ENCODE measurements at regions not wholly inside any gene's neighbourhood (a gene's known extent, or its start where the extent isn't known, plus 50 kb on each side); places are given as distances from the start of the nearest gene placed in this dataset.

DNA sequence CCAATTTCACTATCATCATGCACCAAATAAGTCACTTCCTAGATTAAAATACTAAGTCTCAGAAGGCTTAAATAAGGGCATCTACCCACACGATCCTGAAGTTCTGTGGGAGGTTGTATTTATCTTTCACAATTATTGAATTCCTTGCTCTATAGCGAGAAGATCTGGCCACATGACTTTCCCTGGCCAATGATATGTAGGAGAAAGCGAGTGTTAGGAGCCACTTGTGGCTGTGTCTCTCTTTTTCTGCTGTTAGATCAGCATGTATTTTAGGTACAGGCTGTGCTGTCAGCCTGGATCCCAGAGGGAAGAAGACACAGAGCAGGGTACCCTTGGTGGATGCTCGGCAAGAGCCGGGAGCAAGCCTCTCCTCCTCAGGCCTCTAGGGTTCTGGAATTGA is 131.3 kb upstream of the DPP6 start (continued):
- TF ChIP-seq, protein P1, sequence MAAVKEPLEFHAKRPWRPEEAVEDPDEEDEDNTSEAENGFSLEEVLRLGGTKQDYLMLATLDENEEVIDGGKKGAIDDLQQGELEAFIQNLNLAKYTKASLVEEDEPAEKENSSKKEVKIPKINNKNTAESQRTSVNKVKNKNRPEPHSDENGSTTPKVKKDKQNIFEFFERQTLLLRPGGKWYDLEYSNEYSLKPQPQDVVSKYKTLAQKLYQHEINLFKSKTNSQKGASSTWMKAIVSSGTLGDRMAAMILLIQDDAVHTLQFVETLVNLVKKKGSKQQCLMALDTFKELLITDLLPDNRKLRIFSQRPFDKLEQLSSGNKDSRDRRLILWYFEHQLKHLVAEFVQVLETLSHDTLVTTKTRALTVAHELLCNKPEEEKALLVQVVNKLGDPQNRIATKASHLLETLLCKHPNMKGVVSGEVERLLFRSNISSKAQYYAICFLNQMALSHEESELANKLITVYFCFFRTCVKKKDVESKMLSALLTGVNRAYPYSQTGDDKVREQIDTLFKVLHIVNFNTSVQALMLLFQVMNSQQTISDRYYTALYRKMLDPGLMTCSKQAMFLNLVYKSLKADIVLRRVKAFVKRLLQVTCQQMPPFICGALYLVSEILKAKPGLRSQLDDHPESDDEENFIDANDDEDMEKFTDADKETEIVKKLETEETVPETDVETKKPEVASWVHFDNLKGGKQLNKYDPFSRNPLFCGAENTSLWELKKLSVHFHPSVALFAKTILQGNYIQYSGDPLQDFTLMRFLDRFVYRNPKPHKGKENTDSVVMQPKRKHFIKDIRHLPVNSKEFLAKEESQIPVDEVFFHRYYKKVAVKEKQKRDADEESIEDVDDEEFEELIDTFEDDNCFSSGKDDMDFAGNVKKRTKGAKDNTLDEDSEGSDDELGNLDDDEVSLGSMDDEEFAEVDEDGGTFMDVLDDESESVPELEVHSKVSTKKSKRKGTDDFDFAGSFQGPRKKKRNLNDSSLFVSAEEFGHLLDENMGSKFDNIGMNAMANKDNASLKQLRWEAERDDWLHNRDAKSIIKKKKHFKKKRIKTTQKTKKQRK (IDR thresholded peaks at IDR 0.05; ENCODE audit: low read length), result no peak
- TF ChIP-seq, protein P2, sequence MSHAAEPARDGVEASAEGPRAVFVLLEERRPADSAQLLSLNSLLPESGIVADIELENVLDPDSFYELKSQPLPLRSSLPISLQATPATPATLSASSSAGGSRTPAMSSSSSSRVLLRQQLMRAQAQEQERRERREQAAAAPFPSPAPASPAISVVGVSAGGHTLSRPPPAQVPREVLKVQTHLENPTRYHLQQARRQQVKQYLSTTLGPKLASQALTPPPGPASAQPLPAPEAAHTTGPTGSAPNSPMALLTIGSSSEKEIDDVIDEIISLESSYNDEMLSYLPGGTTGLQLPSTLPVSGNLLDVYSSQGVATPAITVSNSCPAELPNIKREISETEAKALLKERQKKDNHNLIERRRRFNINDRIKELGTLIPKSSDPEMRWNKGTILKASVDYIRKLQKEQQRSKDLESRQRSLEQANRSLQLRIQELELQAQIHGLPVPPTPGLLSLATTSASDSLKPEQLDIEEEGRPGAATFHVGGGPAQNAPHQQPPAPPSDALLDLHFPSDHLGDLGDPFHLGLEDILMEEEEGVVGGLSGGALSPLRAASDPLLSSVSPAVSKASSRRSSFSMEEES (CRISPR knock-in tag; IDR thresholded peaks at IDR 0.05), result no peak
- TF ChIP-seq SP5 (CRISPR knock-in tag; IDR thresholded peaks at IDR 0.05; ENCODE audit: borderline replicate concordance, low read depth) (no peak), ZNF563 (CRISPR knock-in tag; IDR thresholded peaks at IDR 0.05) (no peak), REXO4 (CRISPR knock-in tag; IDR thresholded peaks at IDR 0.05; ENCODE audit: borderline replicate concordance) (no peak), HOXD1 (CRISPR knock-in tag; IDR thresholded peaks at IDR 0.05) (no peak), SSRP1 (CRISPR knock-in tag; IDR thresholded peaks at IDR 0.05) (no peak), FLYWCH1 (CRISPR knock-in tag; IDR thresholded peaks at IDR 0.05) (no peak), ZSCAN30 (CRISPR knock-in tag; IDR thresholded peaks at IDR 0.05) (no peak), ZNF382 (CRISPR knock-in tag; IDR thresholded peaks at IDR 0.05; ENCODE audit: borderline replicate concordance) (no peak)
- TF ChIP-seq, protein P3, sequence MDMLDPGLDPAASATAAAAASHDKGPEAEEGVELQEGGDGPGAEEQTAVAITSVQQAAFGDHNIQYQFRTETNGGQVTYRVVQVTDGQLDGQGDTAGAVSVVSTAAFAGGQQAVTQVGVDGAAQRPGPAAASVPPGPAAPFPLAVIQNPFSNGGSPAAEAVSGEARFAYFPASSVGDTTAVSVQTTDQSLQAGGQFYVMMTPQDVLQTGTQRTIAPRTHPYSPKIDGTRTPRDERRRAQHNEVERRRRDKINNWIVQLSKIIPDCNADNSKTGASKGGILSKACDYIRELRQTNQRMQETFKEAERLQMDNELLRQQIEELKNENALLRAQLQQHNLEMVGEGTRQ (IDR thresholded peaks at IDR 0.05; ENCODE audit: low read depth, low read length), result no peak
- TF ChIP-seq, protein P3 (CRISPR knock-in tag; IDR thresholded peaks at IDR 0.05; ENCODE audit: borderline replicate concordance), result no peak
- TF ChIP-seq, protein P4, sequence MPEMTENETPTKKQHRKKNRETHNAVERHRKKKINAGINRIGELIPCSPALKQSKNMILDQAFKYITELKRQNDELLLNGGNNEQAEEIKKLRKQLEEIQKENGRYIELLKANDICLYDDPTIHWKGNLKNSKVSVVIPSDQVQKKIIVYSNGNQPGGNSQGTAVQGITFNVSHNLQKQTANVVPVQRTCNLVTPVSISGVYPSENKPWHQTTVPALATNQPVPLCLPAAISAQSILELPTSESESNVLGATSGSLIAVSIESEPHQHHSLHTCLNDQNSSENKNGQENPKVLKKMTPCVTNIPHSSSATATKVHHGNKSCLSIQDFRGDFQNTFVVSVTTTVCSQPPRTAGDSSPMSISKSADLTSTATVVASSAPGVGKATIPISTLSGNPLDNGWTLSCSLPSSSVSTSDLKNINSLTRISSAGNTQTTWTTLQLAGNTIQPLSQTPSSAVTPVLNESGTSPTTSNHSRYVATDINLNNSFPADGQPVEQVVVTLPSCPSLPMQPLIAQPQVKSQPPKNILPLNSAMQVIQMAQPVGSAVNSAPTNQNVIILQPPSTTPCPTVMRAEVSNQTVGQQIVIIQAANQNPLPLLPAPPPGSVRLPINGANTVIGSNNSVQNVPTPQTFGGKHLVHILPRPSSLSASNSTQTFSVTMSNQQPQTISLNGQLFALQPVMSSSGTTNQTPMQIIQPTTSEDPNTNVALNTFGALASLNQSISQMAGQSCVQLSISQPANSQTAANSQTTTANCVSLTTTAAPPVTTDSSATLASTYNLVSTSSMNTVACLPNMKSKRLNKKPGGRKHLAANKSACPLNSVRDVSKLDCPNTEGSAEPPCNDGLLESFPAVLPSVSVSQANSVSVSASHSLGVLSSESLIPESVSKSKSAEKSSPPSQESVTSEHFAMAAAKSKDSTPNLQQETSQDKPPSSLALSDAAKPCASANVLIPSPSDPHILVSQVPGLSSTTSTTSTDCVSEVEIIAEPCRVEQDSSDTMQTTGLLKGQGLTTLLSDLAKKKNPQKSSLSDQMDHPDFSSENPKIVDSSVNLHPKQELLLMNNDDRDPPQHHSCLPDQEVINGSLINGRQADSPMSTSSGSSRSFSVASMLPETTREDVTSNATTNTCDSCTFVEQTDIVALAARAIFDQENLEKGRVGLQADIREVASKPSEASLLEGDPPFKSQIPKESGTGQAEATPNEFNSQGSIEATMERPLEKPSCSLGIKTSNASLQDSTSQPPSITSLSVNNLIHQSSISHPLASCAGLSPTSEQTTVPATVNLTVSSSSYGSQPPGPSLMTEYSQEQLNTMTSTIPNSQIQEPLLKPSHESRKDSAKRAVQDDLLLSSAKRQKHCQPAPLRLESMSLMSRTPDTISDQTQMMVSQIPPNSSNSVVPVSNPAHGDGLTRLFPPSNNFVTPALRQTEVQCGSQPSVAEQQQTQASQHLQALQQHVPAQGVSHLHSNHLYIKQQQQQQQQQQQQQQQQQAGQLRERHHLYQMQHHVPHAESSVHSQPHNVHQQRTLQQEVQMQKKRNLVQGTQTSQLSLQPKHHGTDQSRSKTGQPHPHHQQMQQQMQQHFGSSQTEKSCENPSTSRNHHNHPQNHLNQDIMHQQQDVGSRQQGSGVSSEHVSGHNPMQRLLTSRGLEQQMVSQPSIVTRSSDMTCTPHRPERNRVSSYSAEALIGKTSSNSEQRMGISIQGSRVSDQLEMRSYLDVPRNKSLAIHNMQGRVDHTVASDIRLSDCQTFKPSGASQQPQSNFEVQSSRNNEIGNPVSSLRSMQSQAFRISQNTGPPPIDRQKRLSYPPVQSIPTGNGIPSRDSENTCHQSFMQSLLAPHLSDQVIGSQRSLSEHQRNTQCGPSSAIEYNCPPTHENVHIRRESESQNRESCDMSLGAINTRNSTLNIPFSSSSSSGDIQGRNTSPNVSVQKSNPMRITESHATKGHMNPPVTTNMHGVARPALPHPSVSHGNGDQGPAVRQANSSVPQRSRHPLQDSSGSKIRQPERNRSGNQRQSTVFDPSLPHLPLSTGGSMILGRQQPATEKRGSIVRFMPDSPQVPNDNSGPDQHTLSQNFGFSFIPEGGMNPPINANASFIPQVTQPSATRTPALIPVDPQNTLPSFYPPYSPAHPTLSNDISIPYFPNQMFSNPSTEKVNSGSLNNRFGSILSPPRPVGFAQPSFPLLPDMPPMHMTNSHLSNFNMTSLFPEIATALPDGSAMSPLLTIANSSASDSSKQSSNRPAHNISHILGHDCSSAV (CRISPR knock-in tag; IDR thresholded peaks at IDR 0.05; ENCODE audit: borderline replicate concordance), result no peak
